Hepatocyte (in vitro differentiated cells): ENCODE measurements at regions not wholly inside any gene's neighbourhood (a gene's known extent, or its start where the extent isn't known, plus 50 kb on each side); places are given as distances from the start of the nearest gene placed in this dataset.
A peak's percentile ranks its signal among the peaks of the same experiment; 100 is the strongest.

Source experiments
- EZH2 ChIP-seq: fragments of 200-600 bp; sonication (generic); IDR thresholded peaks from 2 replicates; pipeline ENCODE4 v1.6.1; 2016; ENCODE audit warnings: antibody characterized with exemption, mild to moderate bottlenecking, borderline replicate concordance
- TF ChIP-seq, protein P1 (sequence below): fragments of 200-600 bp; sonication (generic); IDR thresholded peaks from 2 replicates; pipeline ENCODE4 v1.5.1; 2016; ENCODE audit warnings: antibody characterized with exemption, mild to moderate bottlenecking; ENCODE audit not compliant: poor library complexity

DNA sequence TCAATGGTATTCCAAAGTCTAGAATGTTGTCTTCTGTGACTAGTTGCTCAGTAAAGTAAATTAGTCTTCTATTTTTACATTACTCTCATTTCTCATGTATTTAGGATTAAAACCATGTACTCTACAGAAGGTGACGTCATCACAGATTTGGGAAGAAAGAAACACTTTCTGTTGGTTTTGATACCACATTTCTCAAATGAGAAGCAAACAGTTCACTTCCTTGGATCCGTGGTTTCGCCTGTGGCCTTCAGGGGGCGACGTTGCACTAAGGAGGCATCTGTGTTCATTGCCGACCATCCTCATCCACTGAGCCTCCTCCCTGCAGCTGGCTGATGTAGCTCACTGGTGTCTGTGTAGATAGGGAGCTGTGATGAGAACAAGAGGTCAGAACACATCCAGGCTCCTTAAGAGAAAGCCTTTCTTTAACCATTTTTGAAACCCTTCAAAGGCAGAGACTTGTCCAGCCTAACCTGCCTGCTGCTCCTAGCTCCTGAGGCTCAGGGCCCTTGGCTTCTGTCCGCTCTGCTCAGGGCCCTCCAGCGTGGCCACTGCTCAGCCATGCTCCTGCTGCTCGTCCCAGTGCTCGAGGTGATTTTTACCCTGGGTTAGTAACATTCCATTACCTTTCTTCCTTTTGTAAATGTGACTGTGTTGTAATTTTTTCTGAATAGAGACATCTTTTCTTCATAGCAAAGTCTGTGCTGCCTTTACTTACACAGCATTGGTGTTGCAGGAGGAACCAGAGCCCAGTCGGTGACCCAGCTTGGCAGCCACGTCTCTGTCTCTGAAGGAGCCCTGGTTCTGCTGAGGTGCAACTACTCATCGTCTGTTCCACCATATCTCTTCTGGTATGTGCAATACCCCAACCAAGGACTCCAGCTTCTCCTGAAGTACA, 220.6 kb upstream of the OR4E1 start:
- TF ChIP-seq, protein P1, sequence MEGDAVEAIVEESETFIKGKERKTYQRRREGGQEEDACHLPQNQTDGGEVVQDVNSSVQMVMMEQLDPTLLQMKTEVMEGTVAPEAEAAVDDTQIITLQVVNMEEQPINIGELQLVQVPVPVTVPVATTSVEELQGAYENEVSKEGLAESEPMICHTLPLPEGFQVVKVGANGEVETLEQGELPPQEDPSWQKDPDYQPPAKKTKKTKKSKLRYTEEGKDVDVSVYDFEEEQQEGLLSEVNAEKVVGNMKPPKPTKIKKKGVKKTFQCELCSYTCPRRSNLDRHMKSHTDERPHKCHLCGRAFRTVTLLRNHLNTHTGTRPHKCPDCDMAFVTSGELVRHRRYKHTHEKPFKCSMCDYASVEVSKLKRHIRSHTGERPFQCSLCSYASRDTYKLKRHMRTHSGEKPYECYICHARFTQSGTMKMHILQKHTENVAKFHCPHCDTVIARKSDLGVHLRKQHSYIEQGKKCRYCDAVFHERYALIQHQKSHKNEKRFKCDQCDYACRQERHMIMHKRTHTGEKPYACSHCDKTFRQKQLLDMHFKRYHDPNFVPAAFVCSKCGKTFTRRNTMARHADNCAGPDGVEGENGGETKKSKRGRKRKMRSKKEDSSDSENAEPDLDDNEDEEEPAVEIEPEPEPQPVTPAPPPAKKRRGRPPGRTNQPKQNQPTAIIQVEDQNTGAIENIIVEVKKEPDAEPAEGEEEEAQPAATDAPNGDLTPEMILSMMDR, result peak; percentile 17
- no peak for TF ChIP-seq EZH2
